ENCODE measurements at regions not wholly inside any gene's neighbourhood (a gene's known extent, or its start where the extent isn't known, plus 50 kb on each side); places are given as distances from the start of the nearest gene placed in this dataset.
A peak's percentile ranks its signal among the peaks of the same experiment; 100 is the strongest.

- H3K27ac ChIP-seq (ENCODE audit: low read length), result no peak overlapping the region
- no peak overlapping the region for H3K4me3 ChIP-seq (ENCODE audit: low read length)
- no peaks in the 10 kb centered on the region for H3K27me3 ChIP-seq (ENCODE audit: control insufficient read depth, insufficient read depth, low read length)
- no CpG with 5 or more reads among the region's 1 CpG for WGBS (ENCODE audit: insufficient coverage, low lambda C conversion rate)
- H3K36me3 ChIP-seq (ENCODE audit: control insufficient read depth, insufficient read depth, low read length), result no peaks in the 10 kb centered on the region
- H3K9me3 ChIP-seq (ENCODE audit: control insufficient read depth, low read depth, low read length), result no peaks in the 10 kb centered on the region
- no peaks in the 10 kb centered on the region for H3K4me1 ChIP-seq (ENCODE audit: control insufficient read depth, insufficient read depth, low read length)
- DNase-seq, result no peak
These were observed 176.8 kb upstream of the AHR start for GRCh38 chr7:17121671-17122070.

GRCh38 chr7:17123020-17123419, 175.4 kb upstream of the AHR start:
- no peak for DNase-seq
- WGBS (ENCODE audit: insufficient coverage, low lambda C conversion rate), result 68% methylated on average over 3 of the region's 4 CpGs
- H3K4me1 ChIP-seq (ENCODE audit: control insufficient read depth, insufficient read depth, low read length), result peaks cover 5% of the 10 kb centered on the region
- no peaks in the 10 kb centered on the region for H3K9me3 ChIP-seq (ENCODE audit: control insufficient read depth, low read depth, low read length)
- no peak overlapping the region for H3K27ac ChIP-seq (ENCODE audit: low read length)
- no peaks in the 10 kb centered on the region for H3K36me3 ChIP-seq (ENCODE audit: control insufficient read depth, insufficient read depth, low read length)
- no peaks in the 10 kb centered on the region for H3K27me3 ChIP-seq (ENCODE audit: control insufficient read depth, insufficient read depth, low read length)
- H3K4me3 ChIP-seq (ENCODE audit: low read length), result no peak overlapping the region

GRCh38 chr7:17126413-17127268, 171.8 kb upstream of the AHR start:
- no peaks in the 10 kb centered on the region for H3K27me3 ChIP-seq (ENCODE audit: control insufficient read depth, insufficient read depth, low read length)
- H3K9me3 ChIP-seq (ENCODE audit: control insufficient read depth, low read depth, low read length), result no peaks in the 10 kb centered on the region

GRCh38 chr7:17129218-17129617, 169.2 kb upstream of the AHR start:
- no peak for DNase-seq
- Histone ChIP-seq H3K36me3 (ENCODE audit: control insufficient read depth, insufficient read depth, low read length) (no peaks in the 10 kb centered on the region), H3K9me3 (ENCODE audit: control insufficient read depth, low read depth, low read length) (peaks cover 3% of the 10 kb centered on the region), H3K27ac (ENCODE audit: low read length) (no peak overlapping the region), H3K4me3 (ENCODE audit: low read length) (no peak overlapping the region), H3K27me3 (ENCODE audit: control insufficient read depth, insufficient read depth, low read length) (no peaks in the 10 kb centered on the region), H3K4me1 (ENCODE audit: control insufficient read depth, insufficient read depth, low read length) (peaks cover 22% of the 10 kb centered on the region)
- no CpG with 5 or more reads among the region's 2 CpGs for WGBS (ENCODE audit: insufficient coverage, low lambda C conversion rate)

More at GRCh38 chr7:17126413-17127268, 171.8 kb upstream of the AHR start:
- DNase-seq, result peak; percentile 66 to 82
- Histone ChIP-seq H3K4me1 (ENCODE audit: control insufficient read depth, insufficient read depth, low read length) (peaks cover 17% of the 10 kb centered on the region), H3K36me3 (ENCODE audit: control insufficient read depth, insufficient read depth, low read length) (no peaks in the 10 kb centered on the region), H3K27ac (ENCODE audit: low read length) (peak overlapping the region; percentile 78), H3K4me3 (ENCODE audit: low read length) (no peak overlapping the region)
- no CpG with 5 or more reads among the region's 3 CpGs for WGBS (ENCODE audit: insufficient coverage, low lambda C conversion rate)

- Histone ChIP-seq H3K27me3 (ENCODE audit: control insufficient read depth, insufficient read depth, low read length) (no peaks in the 10 kb centered on the region), H3K9me3 (ENCODE audit: control insufficient read depth, low read depth, low read length) (peaks cover 3% of the 10 kb centered on the region), H3K4me1 (ENCODE audit: control insufficient read depth, insufficient read depth, low read length) (peaks cover 22% of the 10 kb centered on the region), H3K4me3 (ENCODE audit: low read length) (no peak overlapping the region), H3K27ac (ENCODE audit: low read length) (peak overlapping the region; percentile 25), H3K36me3 (ENCODE audit: control insufficient read depth, insufficient read depth, low read length) (no peaks in the 10 kb centered on the region)
- WGBS (ENCODE audit: insufficient coverage, low lambda C conversion rate), result 67% methylated on average over 1 of the region's 5 CpGs
- DNase-seq, result peak; percentile 55 to 77
These were observed 168.0 kb upstream of the AHR start for GRCh38 chr7:17130281-17131059.

GRCh38 chr7:17131060-17131345, 167.4 kb upstream of the AHR start:
- WGBS (ENCODE audit: insufficient coverage, low lambda C conversion rate), result 60% methylated on average over 1 of the region's 5 CpGs
- no peaks in the 10 kb centered on the region for H3K36me3 ChIP-seq (ENCODE audit: control insufficient read depth, insufficient read depth, low read length)
- H3K4me1 ChIP-seq (ENCODE audit: control insufficient read depth, insufficient read depth, low read length), result peaks cover 22% of the 10 kb centered on the region
- no peaks in the 10 kb centered on the region for H3K27me3 ChIP-seq (ENCODE audit: control insufficient read depth, insufficient read depth, low read length)
- no peak overlapping the region for H3K27ac ChIP-seq (ENCODE audit: low read length)
- H3K9me3 ChIP-seq (ENCODE audit: control insufficient read depth, low read depth, low read length), result peaks cover 3% of the 10 kb centered on the region
- no peak for DNase-seq
- H3K4me3 ChIP-seq (ENCODE audit: low read length), result no peak overlapping the region

- H3K27ac ChIP-seq (ENCODE audit: low read length), result peak overlapping the region; percentile 45
- H3K4me1 ChIP-seq (ENCODE audit: control insufficient read depth, insufficient read depth, low read length), result peaks cover 20% of the 10 kb centered on the region
- no peaks in the 10 kb centered on the region for H3K27me3 ChIP-seq (ENCODE audit: control insufficient read depth, insufficient read depth, low read length)
- DNase-seq, result peak in 1 of 2 donors; percentile 58
- no peaks in the 10 kb centered on the region for H3K36me3 ChIP-seq (ENCODE audit: control insufficient read depth, insufficient read depth, low read length)
- no peak overlapping the region for H3K4me3 ChIP-seq (ENCODE audit: low read length)
- H3K9me3 ChIP-seq (ENCODE audit: control insufficient read depth, low read depth, low read length), result peaks cover 3% of the 10 kb centered on the region
- 87% methylated on average over 6 of the region's 6 CpGs for WGBS (ENCODE audit: insufficient coverage, low lambda C conversion rate)
These were observed 166.3 kb upstream of the AHR start for GRCh38 chr7:17131983-17132655.

GRCh38 chr7:17132726-17133125, 165.7 kb upstream of the AHR start:
- Histone ChIP-seq H3K36me3 (ENCODE audit: control insufficient read depth, insufficient read depth, low read length) (no peaks in the 10 kb centered on the region), H3K4me1 (ENCODE audit: control insufficient read depth, insufficient read depth, low read length) (peaks cover 16% of the 10 kb centered on the region), H3K27me3 (ENCODE audit: control insufficient read depth, insufficient read depth, low read length) (no peaks in the 10 kb centered on the region), H3K27ac (ENCODE audit: low read length) (no peak overlapping the region), H3K4me3 (ENCODE audit: low read length) (no peak overlapping the region), H3K9me3 (ENCODE audit: control insufficient read depth, low read depth, low read length) (peaks cover 3% of the 10 kb centered on the region)
- peak in 1 of 2 donors; percentile 28 for DNase-seq
- WGBS (ENCODE audit: insufficient coverage, low lambda C conversion rate), result no CpG with 5 or more reads among the region's 3 CpGs

GRCh38 chr7:17133977-17134376, 164.5 kb upstream of the AHR start:
- no peak for DNase-seq
- Histone ChIP-seq H3K27ac (ENCODE audit: low read length) (no peak overlapping the region), H3K9me3 (ENCODE audit: control insufficient read depth, low read depth, low read length) (peaks cover 3% of the 10 kb centered on the region), H3K27me3 (ENCODE audit: control insufficient read depth, insufficient read depth, low read length) (no peaks in the 10 kb centered on the region), H3K4me1 (ENCODE audit: control insufficient read depth, insufficient read depth, low read length) (peaks cover 16% of the 10 kb centered on the region), H3K4me3 (ENCODE audit: low read length) (no peak overlapping the region), H3K36me3 (ENCODE audit: control insufficient read depth, insufficient read depth, low read length) (no peaks in the 10 kb centered on the region)
- no CpG with 5 or more reads among the region's 1 CpG for WGBS (ENCODE audit: insufficient coverage, low lambda C conversion rate)

- WGBS (ENCODE audit: insufficient coverage, low lambda C conversion rate), result no CpG with 5 or more reads among the region's 1 CpG
- H3K4me3 ChIP-seq (ENCODE audit: low read length), result no peak overlapping the region
- DNase-seq, result no peak
- peaks cover 16% of the 10 kb centered on the region for H3K4me1 ChIP-seq (ENCODE audit: control insufficient read depth, insufficient read depth, low read length)
- no peaks in the 10 kb centered on the region for H3K36me3 ChIP-seq (ENCODE audit: control insufficient read depth, insufficient read depth, low read length)
- H3K9me3 ChIP-seq (ENCODE audit: control insufficient read depth, low read depth, low read length), result peaks cover 3% of the 10 kb centered on the region
- H3K27ac ChIP-seq (ENCODE audit: low read length), result no peak overlapping the region
- no peaks in the 10 kb centered on the region for H3K27me3 ChIP-seq (ENCODE audit: control insufficient read depth, insufficient read depth, low read length)
These were observed 163.7 kb upstream of the AHR start for GRCh38 chr7:17134786-17135185.

All from large intestine (tissue), 3 donors.